Activated T-helper 2 cell treated with anti-CD3 and anti-CD28 coated beads, Interferon-gamma antibody, Interleukin-2, Interleukin-4, amounts not matched to agents 10 μg/mL and 5 μg/mL and 100 μg/mL, durations not matched to agents 14 hours and 24 hours and 36 hours (primary cell): ENCODE measurements at regions not wholly inside any gene's neighbourhood (a gene's known extent, or its start where the extent isn't known, plus 50 kb on each side); places are given as distances from the start of the nearest gene placed in this dataset.
"Not testable (repeated sequence)": the region's sequence is repeated elsewhere in the genome, so short reads cannot be mapped to it uniquely, and the experiment has no call there.

Experiments used
- DNase-seq: peaks from one replicate; pipeline ENCODE4 v3.0.0; 2021; ENCODE audit warnings: low spot score
- H3K27ac Mint-ChIP-seq: one replicate; pipeline ENCODE4 v1.8.0; 2021; ENCODE audit warnings: mixed read lengths
- H3K27me3 Mint-ChIP-seq: one replicate; pipeline ENCODE4 v1.8.0; 2021; ENCODE audit warnings: low read depth, mixed read lengths
- H3K36me3 Mint-ChIP-seq: one replicate; pipeline ENCODE4 v1.8.0; 2021; ENCODE audit warnings: low read depth, mixed read lengths
- H3K4me1 Mint-ChIP-seq: one replicate; pipeline ENCODE4 v1.8.0; 2021; ENCODE audit warnings: low read depth, mixed read lengths
- H3K4me3 Mint-ChIP-seq: one replicate; pipeline ENCODE4 v1.8.0; 2021; ENCODE audit warnings: low read depth, mild to moderate bottlenecking, moderate library complexity, mixed read lengths
- H3K9me3 Mint-ChIP-seq: one replicate; pipeline ENCODE4 v1.8.0; 2021; ENCODE audit warnings: mixed read lengths
- intact Hi-C: fragments of 100-400 bp; cut with micrococcal nuclease; formaldehyde crosslinking; loops from one replicate; pipeline ENCODE4 v1.15.1; 2023

DNA sequence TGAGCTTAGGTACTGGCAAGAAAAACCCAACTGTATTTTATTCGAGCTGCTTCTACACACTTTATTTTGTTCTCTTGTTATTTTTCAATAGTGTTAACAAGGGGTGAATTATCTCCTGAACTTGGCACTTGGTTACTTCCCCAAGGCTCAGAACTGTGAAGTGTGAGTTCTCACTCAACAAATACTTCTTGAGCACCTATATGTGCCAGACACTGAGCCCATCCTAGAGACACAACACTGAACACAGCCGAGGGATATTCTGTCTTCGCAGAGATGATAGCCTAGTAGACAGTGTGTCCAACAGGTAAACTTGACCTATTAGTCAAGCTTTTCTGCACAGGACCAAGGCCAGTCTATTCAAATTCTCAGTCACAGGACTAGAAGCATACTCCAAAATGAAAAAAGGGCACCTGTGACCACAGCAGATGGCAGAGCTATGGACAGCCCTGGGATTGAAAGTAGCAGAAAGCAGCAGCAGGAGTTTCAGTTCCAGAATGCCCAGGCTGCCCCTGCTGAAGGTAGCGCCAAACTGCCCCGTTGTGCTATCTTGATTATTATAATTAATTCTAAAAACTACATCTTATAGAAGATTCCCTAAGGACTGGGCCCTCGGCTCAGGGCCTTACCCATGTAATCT, 77.8 kb upstream of the TAB2 start:
- Mint-ChIP-seq H3K9me3 (peaks cover 67% of the 10 kb centered on the region), H3K4me1 (peaks cover 18% of the 10 kb centered on the region), H3K27me3 (no peaks in the 10 kb centered on the region), H3K27ac (no peak overlapping the region), H3K4me3 (no peak overlapping the region), H3K36me3 (peaks cover 55% of the 10 kb centered on the region)
- intact Hi-C loops, result loop anchor here (2.0 kb wide), 1 partner anchor 73 kb away; no protein-coding TSS in a partner anchor
- no peak for DNase-seq

DNA sequence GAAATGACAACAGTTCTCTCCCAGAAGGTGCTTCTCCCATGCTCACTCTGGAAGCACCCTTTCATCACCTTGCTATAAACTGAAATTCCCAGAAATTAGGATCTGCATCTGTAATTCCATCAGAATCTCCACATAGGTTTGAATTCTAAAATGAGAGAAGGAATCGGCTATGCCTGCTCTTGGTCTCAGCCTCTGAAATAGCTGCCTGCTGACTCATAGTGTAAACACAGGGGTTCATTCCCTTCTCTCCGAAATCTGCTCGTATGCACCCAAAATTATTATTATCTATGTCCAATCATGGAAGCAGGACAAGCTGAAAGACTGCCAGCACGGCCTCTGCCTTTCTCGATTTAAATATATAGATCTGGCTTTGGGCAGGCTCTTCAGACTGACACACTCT, 74.6 kb upstream of the TAB2 start:
- intact Hi-C loops, result no loop called here
- DNase-seq, result no peak
- H3K4me1 Mint-ChIP-seq, result peaks cover 18% of the 10 kb centered on the region
- H3K27ac Mint-ChIP-seq, result no peak overlapping the region
- no peaks in the 10 kb centered on the region for H3K27me3 Mint-ChIP-seq
- H3K4me3 Mint-ChIP-seq, result no peak overlapping the region
- peaks cover 38% of the 10 kb centered on the region for H3K36me3 Mint-ChIP-seq
- peaks cover 57% of the 10 kb centered on the region for H3K9me3 Mint-ChIP-seq

- intact Hi-C loops, result no loop called here
- peaks cover 26% of the 10 kb centered on the region for H3K36me3 Mint-ChIP-seq
Observed at GRCh38 chr6:149244105-149244504, 73.4 kb upstream of the TAB2 start.

DNA sequence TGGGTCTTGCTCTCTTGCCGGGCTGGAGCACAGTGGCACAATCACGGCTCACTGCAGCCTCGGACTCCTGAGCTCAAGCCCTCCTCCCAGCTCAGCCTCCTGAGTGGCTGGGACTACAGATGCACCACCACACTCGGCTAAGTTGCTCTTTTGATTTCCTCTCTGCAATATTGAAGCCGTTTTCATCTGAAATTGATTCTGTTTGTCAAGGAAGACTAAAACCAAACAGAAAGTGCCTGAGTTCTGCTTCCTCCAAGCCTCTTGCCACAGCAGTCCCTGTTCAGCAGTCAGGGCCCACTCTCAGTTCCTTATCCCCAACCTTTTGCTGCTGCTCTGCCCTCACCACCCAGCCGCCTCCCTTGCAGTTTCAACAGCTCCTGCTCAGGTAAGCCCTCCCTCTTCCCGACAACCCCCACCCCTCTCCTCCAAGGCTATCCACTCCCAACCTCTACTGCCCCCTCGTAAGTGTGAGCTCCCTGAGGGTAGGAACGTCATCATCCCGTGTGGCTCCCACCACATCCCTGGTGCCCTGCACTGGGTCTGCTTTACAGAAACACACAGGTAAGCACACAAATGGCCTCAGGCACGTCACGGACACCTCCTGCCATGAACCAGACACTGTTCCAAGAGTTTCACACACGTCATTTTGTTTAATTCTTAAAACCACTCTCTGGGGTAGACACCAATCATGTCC, 70.7 kb upstream of the TAB2 start:
- Mint-ChIP-seq H3K4me1 (peaks cover 34% of the 10 kb centered on the region), H3K27ac (peak overlapping the region; percentile 63), H3K36me3 (peaks cover 11% of the 10 kb centered on the region), H3K27me3 (no peaks in the 10 kb centered on the region), H3K4me3 (no peak overlapping the region), H3K9me3 (peaks cover 24% of the 10 kb centered on the region)
- intact Hi-C loops, result no loop called here
- no peak for DNase-seq

More at GRCh38 chr6:149244105-149244504, 73.4 kb upstream of the TAB2 start:
- H3K27me3 Mint-ChIP-seq, result no peaks in the 10 kb centered on the region
- no peak overlapping the region for H3K27ac Mint-ChIP-seq
- no peak for DNase-seq
- peaks cover 22% of the 10 kb centered on the region for H3K4me1 Mint-ChIP-seq
- H3K9me3 Mint-ChIP-seq, result peaks cover 45% of the 10 kb centered on the region
- H3K4me3 Mint-ChIP-seq, result no peak overlapping the region

DNA sequence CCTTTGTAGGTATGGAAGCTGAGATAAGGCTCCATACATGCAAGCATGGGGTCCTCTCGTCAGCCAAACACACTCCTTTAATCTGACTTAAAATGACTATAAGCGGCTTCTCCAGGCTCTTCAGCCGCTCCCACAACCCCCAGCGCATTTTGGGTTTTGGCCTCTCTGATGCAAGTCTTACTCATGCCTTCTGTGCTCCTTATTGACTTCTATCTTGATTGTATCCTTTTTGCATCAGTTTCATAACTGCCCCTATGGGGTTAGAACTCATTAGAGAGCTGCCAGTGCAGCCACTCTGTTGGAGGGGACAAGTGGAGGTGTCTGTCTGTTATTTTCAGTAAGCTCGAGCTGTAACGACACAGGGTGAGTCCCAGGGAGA, 70.1 kb upstream of the TAB2 start:
- intact Hi-C loops, result no loop called here
- Mint-ChIP-seq H3K4me1 (peaks cover 34% of the 10 kb centered on the region), H3K27me3 (no peaks in the 10 kb centered on the region), H3K4me3 (no peak overlapping the region), H3K27ac (no peak overlapping the region), H3K9me3 (peaks cover 18% of the 10 kb centered on the region), H3K36me3 (peaks cover 8% of the 10 kb centered on the region)
- DNase-seq, result no peak

GRCh38 chr6:149248263-149248662, 69.2 kb upstream of the TAB2 start:
- H3K4me3 Mint-ChIP-seq, H3K36me3 Mint-ChIP-seq, H3K27me3 Mint-ChIP-seq, H3K27ac Mint-ChIP-seq, DNase-seq: not testable (repeated sequence)
- H3K9me3 Mint-ChIP-seq, result peaks cover 11% of the 10 kb centered on the region
- H3K4me1 Mint-ChIP-seq, result peaks cover 36% of the 10 kb centered on the region
- intact Hi-C loops, result loop anchor here (2.0 kb wide), 1 partner anchor 23 kb away; no protein-coding TSS in a partner anchor

GRCh38 chr6:149248693-149249369, 68.7 kb upstream of the TAB2 start:
- Mint-ChIP-seq H3K27ac (peak overlapping the region; percentile 28), H3K4me3 (no peak overlapping the region), H3K36me3 (peaks cover 3% of the 10 kb centered on the region), H3K27me3 (no peaks in the 10 kb centered on the region), H3K4me1 (peaks cover 36% of the 10 kb centered on the region), H3K9me3 (peaks cover 5% of the 10 kb centered on the region)
- DNase-seq, result peak; percentile 28
- intact Hi-C loops, result loop anchor here (2.0 kb wide), 1 partner anchor 22 kb away; no protein-coding TSS in a partner anchor

GRCh38 chr6:149249370-149250357, 67.8 kb upstream of the TAB2 start:
- intact Hi-C loops, result loop anchor here (2.0 kb wide), 1 partner anchor 21 kb away; no protein-coding TSS in a partner anchor
- Mint-ChIP-seq H3K4me3 (peak overlapping the region; percentile 36), H3K27ac (peak overlapping the region; percentile 28), H3K4me1 (peaks cover 36% of the 10 kb centered on the region), H3K27me3 (no peaks in the 10 kb centered on the region), H3K9me3 (no peaks in the 10 kb centered on the region), H3K36me3 (peaks cover 3% of the 10 kb centered on the region)
- DNase-seq, result no peak

DNA sequence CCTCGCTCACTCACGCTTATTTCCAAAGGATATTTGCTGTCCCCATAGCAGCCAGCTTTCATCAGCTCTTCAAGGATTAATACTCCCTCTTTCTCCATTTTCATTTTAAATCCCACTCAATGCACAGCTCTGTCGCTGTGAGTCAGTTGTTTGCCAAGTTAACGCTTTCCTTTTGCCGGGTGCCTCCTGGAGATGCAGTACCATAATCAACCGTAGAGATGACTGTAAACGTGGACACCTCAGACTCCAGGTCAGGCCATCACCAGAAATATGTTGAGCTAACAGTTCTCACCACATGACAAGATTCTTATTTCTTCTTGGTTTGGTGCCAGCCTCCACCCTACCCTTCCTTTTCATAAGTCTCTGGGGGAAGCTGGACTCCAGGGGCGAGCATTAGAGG, 66.6 kb upstream of the TAB2 start:
- no peak overlapping the region for H3K27ac Mint-ChIP-seq
- H3K36me3 Mint-ChIP-seq, result peaks cover 3% of the 10 kb centered on the region
- no peaks in the 10 kb centered on the region for H3K27me3 Mint-ChIP-seq
- no peak overlapping the region for H3K4me3 Mint-ChIP-seq
- peaks cover 38% of the 10 kb centered on the region for H3K4me1 Mint-ChIP-seq
- DNase-seq, result no peak
- no peaks in the 10 kb centered on the region for H3K9me3 Mint-ChIP-seq
- intact Hi-C loops, result no loop called here

DNA sequence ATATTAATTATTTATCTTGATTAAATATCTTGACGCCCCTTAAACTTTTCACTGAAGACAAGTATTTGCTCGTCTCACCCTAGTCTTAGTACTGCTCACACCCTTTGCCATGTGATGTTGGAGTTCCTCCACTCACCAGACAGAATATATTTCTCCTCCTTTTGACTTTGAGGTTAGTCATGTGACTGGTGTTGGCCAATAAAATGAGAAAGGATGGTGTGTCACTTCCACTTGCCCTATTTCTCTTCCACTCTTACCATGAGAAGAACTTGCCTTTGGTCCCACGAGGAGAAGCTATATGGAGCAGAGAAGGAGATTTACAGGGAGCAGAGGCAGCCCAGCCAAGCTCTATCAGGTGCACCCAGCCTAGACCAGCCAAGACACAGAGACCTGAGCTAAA, 64.9 kb upstream of the TAB2 start:
- Mint-ChIP-seq H3K27me3 (no peaks in the 10 kb centered on the region), H3K4me3 (no peak overlapping the region), H3K27ac (no peak overlapping the region), H3K9me3 (no peaks in the 10 kb centered on the region), H3K4me1 (peaks cover 28% of the 10 kb centered on the region), H3K36me3 (peaks cover 3% of the 10 kb centered on the region)
- intact Hi-C loops, result no loop called here
- DNase-seq, result no peak

GRCh38 chr6:149254253-149254652, 63.3 kb upstream of the TAB2 start:
- Mint-ChIP-seq H3K27me3 (no peaks in the 10 kb centered on the region), H3K36me3 (peaks cover 3% of the 10 kb centered on the region), H3K4me3 (no peak overlapping the region), H3K9me3 (no peaks in the 10 kb centered on the region), H3K27ac (no peak overlapping the region), H3K4me1 (peaks cover 19% of the 10 kb centered on the region)
- DNase-seq, result no peak
- intact Hi-C loops, result no loop called here

- Mint-ChIP-seq H3K9me3 (no peaks in the 10 kb centered on the region), H3K4me1 (peaks cover 30% of the 10 kb centered on the region), H3K27ac (no peak overlapping the region), H3K36me3 (no peaks in the 10 kb centered on the region), H3K27me3 (no peaks in the 10 kb centered on the region), H3K4me3 (no peak overlapping the region)
- DNase-seq, result no peak
- intact Hi-C loops, result no loop called here
Observed at GRCh38 chr6:149259753-149260152, 57.8 kb upstream of the TAB2 start.
